ENCODE measurements at regions not wholly inside any gene's neighbourhood (a gene's known extent, or its start where the extent isn't known, plus 50 kb on each side); places are given as distances from the start of the nearest gene placed in this dataset.
A peak's percentile ranks its signal among the peaks of the same experiment; 100 is the strongest.

DNA sequence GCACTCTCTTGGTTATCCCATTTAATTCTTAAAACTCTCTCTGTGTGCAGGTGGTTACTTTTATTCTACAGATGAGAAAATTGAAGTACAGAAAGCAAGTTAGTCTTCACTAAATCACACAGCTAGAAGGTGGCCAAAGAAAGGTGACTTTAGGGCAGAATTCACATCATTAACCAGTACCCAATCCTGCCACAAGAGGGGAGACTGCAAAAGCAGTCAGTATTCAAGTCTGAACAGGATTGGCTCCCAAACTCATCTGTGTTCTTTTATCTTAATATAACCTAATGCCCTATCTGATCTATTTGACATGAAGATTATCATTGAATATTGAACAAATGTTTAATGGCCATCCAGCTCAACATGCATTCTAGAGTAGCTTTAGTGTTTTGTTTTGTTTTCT is 225.3 kb upstream of the FAM83B start:
- H3K4me3 ChIP-seq (ENCODE audit: low read depth, low read length), result no peak overlapping the region
- no peaks in the 10 kb centered on the region for H3K36me3 ChIP-seq
- no peaks in the 10 kb centered on the region for H3K9me3 ChIP-seq (ENCODE audit: severe bottlenecking)
- no peak overlapping the region for H3K27ac ChIP-seq
- TF ChIP-seq, protein P1, sequence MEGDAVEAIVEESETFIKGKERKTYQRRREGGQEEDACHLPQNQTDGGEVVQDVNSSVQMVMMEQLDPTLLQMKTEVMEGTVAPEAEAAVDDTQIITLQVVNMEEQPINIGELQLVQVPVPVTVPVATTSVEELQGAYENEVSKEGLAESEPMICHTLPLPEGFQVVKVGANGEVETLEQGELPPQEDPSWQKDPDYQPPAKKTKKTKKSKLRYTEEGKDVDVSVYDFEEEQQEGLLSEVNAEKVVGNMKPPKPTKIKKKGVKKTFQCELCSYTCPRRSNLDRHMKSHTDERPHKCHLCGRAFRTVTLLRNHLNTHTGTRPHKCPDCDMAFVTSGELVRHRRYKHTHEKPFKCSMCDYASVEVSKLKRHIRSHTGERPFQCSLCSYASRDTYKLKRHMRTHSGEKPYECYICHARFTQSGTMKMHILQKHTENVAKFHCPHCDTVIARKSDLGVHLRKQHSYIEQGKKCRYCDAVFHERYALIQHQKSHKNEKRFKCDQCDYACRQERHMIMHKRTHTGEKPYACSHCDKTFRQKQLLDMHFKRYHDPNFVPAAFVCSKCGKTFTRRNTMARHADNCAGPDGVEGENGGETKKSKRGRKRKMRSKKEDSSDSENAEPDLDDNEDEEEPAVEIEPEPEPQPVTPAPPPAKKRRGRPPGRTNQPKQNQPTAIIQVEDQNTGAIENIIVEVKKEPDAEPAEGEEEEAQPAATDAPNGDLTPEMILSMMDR (IDR thresholded peaks at IDR 0.05; ENCODE audit: low read depth, low read length), result peak; percentile 68
- H3K27me3 ChIP-seq (ENCODE audit: insufficient read depth, low read depth, severe bottlenecking), result peaks cover 17% of the 10 kb centered on the region
- DNase-seq, result peak; percentile 19

DNA sequence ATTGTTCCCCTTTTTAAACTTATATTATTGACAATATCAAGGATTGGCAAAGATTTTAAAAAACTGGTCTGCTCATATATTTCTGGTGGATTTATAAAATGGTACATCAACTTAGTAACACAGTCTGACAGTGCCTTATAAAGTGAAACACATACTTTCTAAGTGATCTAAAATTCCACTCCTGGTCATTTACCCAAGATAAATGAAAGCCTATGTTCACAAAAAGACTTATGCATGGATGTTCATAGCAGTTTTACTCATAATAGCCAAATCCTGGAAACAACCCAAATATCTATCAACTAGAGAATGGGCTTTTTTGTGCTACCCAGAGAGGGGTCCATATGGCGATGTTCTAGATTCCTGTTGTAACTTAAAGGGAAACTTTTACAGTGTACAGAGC is 222.4 kb upstream of the FAM83B start:
- TF ChIP-seq, protein P1 (IDR thresholded peaks at IDR 0.05; ENCODE audit: low read depth, low read length), result no peak
- Histone ChIP-seq H3K27me3 (ENCODE audit: insufficient read depth, low read depth, severe bottlenecking) (peaks cover 28% of the 10 kb centered on the region), H3K4me3 (ENCODE audit: low read depth, low read length) (no peak overlapping the region), H3K36me3 (no peaks in the 10 kb centered on the region), H3K9me3 (ENCODE audit: severe bottlenecking) (no peaks in the 10 kb centered on the region), H3K27ac (no peak overlapping the region)
- no peak for DNase-seq

DNA sequence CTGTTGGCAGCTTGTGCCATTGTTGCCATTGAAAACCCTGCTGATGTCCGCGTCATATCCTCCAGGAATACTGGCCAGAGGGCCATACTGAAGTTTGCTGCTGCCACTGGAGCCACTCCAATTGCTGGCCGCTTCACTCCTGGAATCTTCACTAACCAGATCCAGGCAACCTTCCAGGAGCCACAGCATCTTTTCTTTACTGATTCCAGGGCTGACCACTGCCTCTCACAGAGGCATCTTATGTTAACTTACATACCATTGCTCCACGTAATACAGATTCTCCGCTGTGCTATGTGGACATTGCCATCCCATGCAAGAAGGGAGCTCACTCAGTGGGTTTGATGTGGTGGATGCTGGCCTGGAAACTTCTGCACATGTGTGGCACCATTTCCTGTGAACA is 221.8 kb upstream of the FAM83B start:
- TF ChIP-seq, protein P1 (IDR thresholded peaks at IDR 0.05; ENCODE audit: low read depth, low read length), result no peak
- Histone ChIP-seq H3K4me3 (ENCODE audit: low read depth, low read length) (no peak overlapping the region), H3K27me3 (ENCODE audit: insufficient read depth, low read depth, severe bottlenecking) (peaks cover 28% of the 10 kb centered on the region), H3K9me3 (ENCODE audit: severe bottlenecking) (no peaks in the 10 kb centered on the region), H3K36me3 (no peaks in the 10 kb centered on the region), H3K27ac (no peak overlapping the region)
- DNase-seq, result no peak

DNA sequence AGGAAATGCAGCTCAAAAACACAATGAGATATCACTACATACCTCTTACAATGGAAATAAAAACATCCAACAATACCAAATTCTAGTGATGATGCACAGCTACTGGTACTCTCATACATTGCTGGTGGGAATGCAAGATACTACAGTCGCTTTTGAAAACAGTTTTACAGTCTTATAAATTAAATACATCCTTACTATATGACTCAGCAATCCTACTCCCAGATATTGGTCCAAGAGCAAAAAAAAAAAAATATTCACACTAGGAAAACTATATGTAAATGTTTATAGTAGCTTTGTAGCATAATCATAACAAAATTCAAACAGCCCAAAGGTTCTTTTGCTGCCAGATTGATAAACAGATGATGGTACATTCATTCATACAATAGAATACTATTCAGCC is 217.4 kb upstream of the FAM83B start:
- Histone ChIP-seq H3K36me3 (no peaks in the 10 kb centered on the region), H3K4me3 (ENCODE audit: low read depth, low read length) (no peak overlapping the region), H3K27me3 (ENCODE audit: insufficient read depth, low read depth, severe bottlenecking) (peaks cover 16% of the 10 kb centered on the region), H3K27ac (no peak overlapping the region), H3K9me3 (ENCODE audit: severe bottlenecking) (no peaks in the 10 kb centered on the region)
- DNase-seq, result no peak
- TF ChIP-seq, protein P1 (IDR thresholded peaks at IDR 0.05; ENCODE audit: low read depth, low read length), result no peak

DNA sequence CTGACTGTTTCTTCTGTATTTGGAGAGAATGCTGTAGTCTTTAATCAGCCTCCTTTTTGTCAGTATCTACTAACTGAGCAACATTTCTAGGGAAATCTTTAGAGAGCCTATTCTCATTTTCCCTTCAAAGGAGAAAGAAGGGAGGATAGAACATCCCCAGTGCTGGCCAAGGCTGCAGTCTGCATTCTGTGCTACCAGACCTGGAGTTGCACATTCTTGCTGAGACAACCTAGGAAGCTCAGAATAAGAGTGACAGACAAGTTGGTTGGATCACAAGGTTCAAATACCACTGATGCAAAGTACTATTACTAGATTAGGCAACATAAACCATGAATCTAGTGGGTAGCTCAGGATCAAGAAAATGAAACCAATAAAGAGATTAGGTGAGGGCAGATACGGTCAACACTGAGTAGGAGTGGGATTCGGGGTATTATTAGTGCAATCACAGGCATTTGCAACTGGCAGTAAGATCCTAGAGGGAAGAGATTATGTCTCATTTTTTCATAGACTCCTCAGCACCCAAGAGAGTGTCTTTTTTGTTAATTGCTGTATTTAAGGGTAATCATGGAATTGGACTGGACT is 213.5 kb upstream of the FAM83B start:
- no peak overlapping the region for H3K4me3 ChIP-seq (ENCODE audit: low read depth, low read length)
- no peaks in the 10 kb centered on the region for H3K27me3 ChIP-seq (ENCODE audit: insufficient read depth, low read depth, severe bottlenecking)
- H3K9me3 ChIP-seq (ENCODE audit: severe bottlenecking), result no peaks in the 10 kb centered on the region
- no peaks in the 10 kb centered on the region for H3K36me3 ChIP-seq
- H3K27ac ChIP-seq, result no peak overlapping the region
- TF ChIP-seq, protein P1 (IDR thresholded peaks at IDR 0.05; ENCODE audit: low read depth, low read length), result no peak
- DNase-seq, result peak; percentile 25

DNA sequence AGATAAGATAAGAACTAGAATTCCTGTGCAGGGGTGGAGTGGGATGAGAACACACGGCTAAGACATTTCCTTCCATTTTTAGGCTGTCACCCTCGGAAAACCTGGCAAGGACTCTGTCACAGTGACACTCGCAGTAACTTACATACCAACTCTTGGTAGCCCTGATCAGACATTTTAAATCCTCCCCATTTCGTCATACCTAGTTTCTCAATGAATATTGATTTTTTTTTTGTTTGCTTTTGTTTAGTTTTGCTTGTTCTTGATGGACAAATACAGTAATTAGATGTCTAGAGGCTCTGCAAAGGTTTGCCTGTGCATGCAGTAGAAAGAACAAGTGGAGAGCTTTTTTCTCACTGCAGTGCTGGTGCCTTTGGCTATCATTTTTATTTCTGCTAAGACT is 213.0 kb upstream of the FAM83B start:
- no peaks in the 10 kb centered on the region for H3K9me3 ChIP-seq (ENCODE audit: severe bottlenecking)
- no peaks in the 10 kb centered on the region for H3K27me3 ChIP-seq (ENCODE audit: insufficient read depth, low read depth, severe bottlenecking)
- no peak for DNase-seq
- H3K4me3 ChIP-seq (ENCODE audit: low read depth, low read length), result no peak overlapping the region
- TF ChIP-seq, protein P1 (IDR thresholded peaks at IDR 0.05; ENCODE audit: low read depth, low read length), result no peak
- H3K36me3 ChIP-seq, result no peaks in the 10 kb centered on the region
- H3K27ac ChIP-seq, result no peak overlapping the region

All from WERI-Rb-1 (cell line).